Aorta (tissue), 5 donors: ENCODE measurements at regions not wholly inside any gene's neighbourhood (a gene's known extent, or its start where the extent isn't known, plus 50 kb on each side); places are given as distances from the start of the nearest gene placed in this dataset.

Experiments used
- ATAC-seq: fragments of 200-7000 bp; cut with Tn5 transposase; one replicate; pipeline ENCODE4 v1.9.1; 2022; ENCODE audit warnings: moderate library complexity; ENCODE audit not compliant: low FRiP score
- DNase-seq, 2 donors: peaks; one replicate each; pipeline ENCODE4 v3.0.0-alpha.2; 2020
- H3K27ac ChIP-seq, 2 donors: one replicate each; pipeline ENCODE4 v1.5.1; 2013; ENCODE audit warnings: low read length in 2 of 2, mild to moderate bottlenecking in 2 of 2, moderate library complexity in 2 of 2, control low read depth in 1 of 2, inconsistent platforms in 1 of 2, low read depth in 1 of 2
- H3K27me3 ChIP-seq, 2 donors: one replicate each; pipeline ENCODE4 v1.6.1; 2013; ENCODE audit warnings: control low read depth in 1 of 2, low read length in 1 of 2, mild to moderate bottlenecking in 1 of 2, moderate library complexity in 1 of 2; ENCODE audit not compliant: insufficient read depth in 2 of 2, control insufficient read depth in 1 of 2
- H3K36me3 ChIP-seq, 2 donors: one replicate each; pipeline ENCODE4 v1.6.1; 2013; ENCODE audit warnings: control low read depth in 1 of 2, low read length in 1 of 2, mild to moderate bottlenecking in 1 of 2; ENCODE audit not compliant: insufficient read depth in 2 of 2, control insufficient read depth in 1 of 2
- H3K4me1 ChIP-seq, 2 donors: one replicate each; pipeline ENCODE4 v1.6.1; 2013; ENCODE audit warnings: low read length in 2 of 2, control low read depth in 1 of 2, mild to moderate bottlenecking in 1 of 2, moderate library complexity in 1 of 2; ENCODE audit not compliant: insufficient read depth in 2 of 2, control insufficient read depth in 1 of 2
- H3K4me3 ChIP-seq, 2 donors: one replicate each; pipeline ENCODE4 v1.5.1; 2013; ENCODE audit warnings: low read length in 2 of 2, control low read depth in 1 of 2, mild to moderate bottlenecking in 1 of 2
- H3K9me3 ChIP-seq: one replicate; pipeline ENCODE4 v1.6.1; 2013; ENCODE audit warnings: mild to moderate bottlenecking, low read length; ENCODE audit not compliant: control insufficient read depth
- WGBS, 2 donors: extraction: QIAGEN DNeasy Blood & Tissue Kit; methylation state at CpG; one replicate each; pipeline ENCODE4 v1.1.7; 2013; 5-methylcytosine and 5-hydroxymethylcytosine counted together
- intact Hi-C, 2 donors: fragments of 100-400 bp; cut with DNase I; formaldehyde crosslinking; loops; one replicate each; pipeline versions ENCODE4 v1.14.2 to v1.15.0; 2022
- donor health status: healthy with polysubstance abuse.
- donor health status: Bipolar disorder and iron deficiency.
- donor health status: DM: no; HTN: no; CAD: no.
- donor health status: DM: no; HTN: no; CAD: no.
- donor health status: DM: yes; HTN: yes; CAD: no.

DNA sequence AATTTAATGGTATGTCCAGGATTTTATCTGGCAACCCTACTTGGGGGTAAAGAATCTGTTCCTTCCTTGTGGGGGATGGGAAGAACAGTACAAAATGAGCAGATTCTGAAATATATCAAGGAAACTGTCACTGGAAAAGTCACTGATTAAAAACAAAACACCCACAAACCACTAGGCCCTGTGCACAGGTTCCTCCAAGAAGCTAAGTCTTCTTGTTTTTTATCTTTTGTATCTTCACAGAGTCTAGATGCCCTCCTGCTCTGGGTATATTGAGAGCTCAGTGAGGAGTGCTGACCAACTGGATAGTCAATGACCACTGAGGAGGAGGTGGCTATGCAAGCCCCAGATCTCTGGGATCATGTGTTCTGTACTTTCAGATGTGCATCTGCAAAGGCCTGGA is 86.8 kb upstream of the ANKRD1 start:
- Histone ChIP-seq H3K4me3 (no peak overlapping the region), H3K9me3 (no peaks in the 10 kb centered on the region), H3K27me3 (no peaks in the 10 kb centered on the region), H3K4me1 (no peaks in the 10 kb centered on the region), H3K27ac (no peak overlapping the region), H3K36me3 (no peaks in the 10 kb centered on the region)
- DNase-seq (no peak), ATAC-seq (no peak)
- intact Hi-C loops, result loop anchor here (2.0 to 5.0 kb wide), 3 partner anchors 70 to 245 kb away; no protein-coding TSS in a partner anchor

DNA sequence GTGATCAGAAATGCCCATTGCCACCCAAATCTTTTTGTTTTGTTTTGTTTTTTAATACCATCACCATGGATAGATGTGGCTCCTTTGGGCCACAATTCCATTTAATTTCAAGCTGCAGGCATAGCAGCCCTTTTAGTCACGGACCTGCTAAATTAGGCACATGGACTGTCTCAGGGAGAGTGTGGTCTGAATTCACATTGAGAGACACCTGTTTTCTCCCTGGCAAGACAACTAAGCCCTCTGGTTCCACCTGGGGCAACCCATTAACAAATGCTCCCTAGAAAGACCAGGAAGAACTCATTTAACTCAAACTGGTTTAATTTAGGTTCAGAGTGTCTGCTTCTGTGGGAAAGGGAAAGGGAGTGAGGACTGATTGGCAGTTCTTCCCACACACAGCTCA is 88.2 kb upstream of the ANKRD1 start:
- H3K27me3 ChIP-seq, result no peaks in the 10 kb centered on the region
- no peak overlapping the region for H3K27ac ChIP-seq
- H3K4me1 ChIP-seq, result no peaks in the 10 kb centered on the region
- no peaks in the 10 kb centered on the region for H3K9me3 ChIP-seq
- WGBS, 2 donors, result 64 to 76% methylated on average over 1 of the region's 1 CpG
- H3K36me3 ChIP-seq, result no peaks in the 10 kb centered on the region
- no peak for ATAC-seq
- intact Hi-C loops, result loop anchor here (5.0 kb wide), 2 partner anchors 68 to 243 kb away; no protein-coding TSS in a partner anchor
- no peak overlapping the region for H3K4me3 ChIP-seq
- DNase-seq, result no peak

DNA sequence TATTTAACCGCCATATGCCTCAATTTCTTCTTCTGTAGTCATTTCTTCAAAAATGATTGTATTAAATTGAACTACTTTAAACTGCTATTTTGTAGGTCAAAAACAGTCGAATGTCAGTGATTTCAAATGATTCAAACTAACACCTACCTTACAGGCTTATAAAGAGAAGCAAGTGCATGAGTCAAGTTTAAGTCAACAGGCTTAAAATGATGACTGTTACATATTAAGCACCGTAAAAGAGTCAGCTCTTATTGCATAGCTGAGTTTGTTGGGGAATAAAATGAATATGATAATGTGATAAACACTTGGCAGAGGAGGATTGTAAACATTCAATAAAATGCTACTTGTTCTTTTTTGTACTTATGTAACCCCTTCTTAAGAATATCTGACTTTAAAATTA is 90.1 kb upstream of the ANKRD1 start:
- H3K4me3 ChIP-seq, result no peak overlapping the region
- no peaks in the 10 kb centered on the region for H3K4me1 ChIP-seq
- H3K36me3 ChIP-seq, result no peaks in the 10 kb centered on the region
- no peak for ATAC-seq
- intact Hi-C loops, result no loop called here
- H3K9me3 ChIP-seq, result no peaks in the 10 kb centered on the region
- no peaks in the 10 kb centered on the region for H3K27me3 ChIP-seq
- WGBS, 2 donors, result 72 to 75% methylated on average over 3 of the region's 3 CpGs
- H3K27ac ChIP-seq, result no peak overlapping the region
- DNase-seq, result no peak

DNA sequence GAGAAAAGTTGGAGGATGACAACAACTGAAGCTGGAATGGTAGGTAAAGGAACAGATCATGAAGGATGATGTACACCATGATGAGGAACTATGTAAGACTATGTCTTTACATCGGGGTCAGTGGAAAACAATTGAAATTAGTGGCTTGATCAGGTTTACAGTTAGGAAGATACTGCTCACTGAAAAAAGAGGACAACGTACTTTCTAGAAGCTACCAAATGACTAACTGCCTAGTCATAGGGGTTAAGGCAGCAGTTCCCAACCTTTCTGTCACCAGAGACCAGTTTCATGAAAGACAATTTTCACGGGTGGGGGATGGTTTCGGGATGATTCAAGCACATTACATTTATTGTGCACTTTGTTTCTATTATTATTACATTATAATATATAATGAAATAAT is 91.6 kb upstream of the ANKRD1 start:
- Histone ChIP-seq H3K27me3 (no peaks in the 10 kb centered on the region), H3K27ac (no peak overlapping the region), H3K36me3 (no peaks in the 10 kb centered on the region), H3K4me3 (no peak overlapping the region), H3K4me1 (no peaks in the 10 kb centered on the region), H3K9me3 (no peaks in the 10 kb centered on the region)
- DNase-seq, result no peak
- ATAC-seq, result no peak
- intact Hi-C loops, result no loop called here
- 95 to 98% methylated on average over 4 of the region's 4 CpGs for WGBS, 2 donors

DNA sequence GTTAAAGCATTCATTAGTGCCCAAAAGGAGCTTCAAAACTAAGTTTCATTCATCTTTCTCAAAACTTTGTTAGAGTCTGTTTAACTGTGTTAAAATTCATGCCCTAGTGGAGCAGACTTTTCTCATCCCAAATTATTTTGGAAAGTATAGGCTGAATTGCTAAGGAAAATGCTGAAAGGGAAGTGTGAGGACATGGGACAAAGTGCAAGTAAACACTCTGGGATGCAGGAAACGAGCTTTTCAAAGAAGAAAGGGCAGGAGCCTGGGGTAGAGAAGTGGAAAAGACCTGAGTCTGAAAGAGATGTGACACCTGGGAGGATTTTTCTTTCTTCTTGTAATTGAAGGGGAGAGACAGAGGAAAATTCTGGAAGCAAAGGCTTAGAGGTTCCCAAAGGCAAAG is 93.1 kb upstream of the ANKRD1 start:
- no peaks in the 10 kb centered on the region for H3K36me3 ChIP-seq
- no peaks in the 10 kb centered on the region for H3K9me3 ChIP-seq
- H3K4me1 ChIP-seq, result no peaks in the 10 kb centered on the region
- WGBS, 2 donors, result 90% methylated on average over 1 of the region's 1 CpG
- H3K4me3 ChIP-seq, result no peak overlapping the region
- DNase-seq, result no peak
- no peaks in the 10 kb centered on the region for H3K27me3 ChIP-seq
- H3K27ac ChIP-seq, result no peak overlapping the region
- no peak for ATAC-seq
- intact Hi-C loops, result no loop called here

DNA sequence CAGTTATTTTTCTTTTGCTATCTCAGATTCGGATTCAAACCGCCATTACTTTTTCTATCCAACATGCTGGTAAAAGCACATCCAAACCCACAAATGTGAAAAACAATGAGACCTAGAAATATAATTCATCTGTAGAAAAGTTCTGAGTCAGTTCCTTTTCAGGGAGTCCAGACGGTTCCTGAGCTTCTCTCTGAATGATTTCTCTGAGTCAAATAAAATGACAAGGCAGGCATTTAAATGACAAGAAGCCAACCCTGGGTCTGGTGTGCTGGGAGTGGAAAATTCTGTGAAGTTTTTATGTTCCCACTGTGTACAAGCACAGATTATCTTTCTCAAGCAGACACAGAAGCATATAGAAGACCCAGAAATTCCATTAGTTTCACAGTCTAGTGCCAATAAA is 96.3 kb upstream of the ANKRD1 start:
- no peak for DNase-seq
- no peak for ATAC-seq
- no peaks in the 10 kb centered on the region for H3K4me1 ChIP-seq
- no peaks in the 10 kb centered on the region for H3K36me3 ChIP-seq
- H3K4me3 ChIP-seq, result no peak overlapping the region
- intact Hi-C loops, result no loop called here
- 48 to 52% methylated on average over 3 of the region's 3 CpGs for WGBS, 2 donors
- no peak overlapping the region for H3K27ac ChIP-seq
- no peaks in the 10 kb centered on the region for H3K9me3 ChIP-seq
- no peaks in the 10 kb centered on the region for H3K27me3 ChIP-seq

DNA sequence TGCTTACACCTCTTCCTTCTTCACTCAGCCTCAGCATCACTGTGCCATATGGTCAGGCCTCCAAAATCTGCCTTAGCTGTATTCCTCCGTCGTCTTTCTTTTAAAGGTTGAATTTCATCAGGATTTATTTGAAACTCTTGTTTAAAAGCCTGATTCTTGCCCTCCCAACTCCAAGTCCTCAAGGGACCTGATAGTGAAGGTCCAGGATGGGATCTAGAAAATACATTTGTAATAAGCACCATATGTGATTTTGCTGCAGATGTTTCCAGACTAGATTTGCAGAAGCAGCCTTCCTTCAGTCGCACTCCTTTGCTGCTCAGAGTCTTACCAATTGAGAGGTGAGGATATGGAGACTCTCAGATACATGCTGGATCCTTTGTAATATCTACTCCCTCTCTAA is 101.0 kb upstream of the ANKRD1 start:
- Histone ChIP-seq H3K9me3 (no peaks in the 10 kb centered on the region), H3K4me3 (no peak overlapping the region), H3K27me3 (no peaks in the 10 kb centered on the region), H3K36me3 (no peaks in the 10 kb centered on the region), H3K4me1 (peaks cover 4 to 10% of the 10 kb centered on the region in 2 donors), H3K27ac (no peak overlapping the region)
- no peak for DNase-seq
- 89 to 92% methylated on average over 3 of the region's 3 CpGs for WGBS, 2 donors
- ATAC-seq, result no peak
- intact Hi-C loops, result no loop called here

DNA sequence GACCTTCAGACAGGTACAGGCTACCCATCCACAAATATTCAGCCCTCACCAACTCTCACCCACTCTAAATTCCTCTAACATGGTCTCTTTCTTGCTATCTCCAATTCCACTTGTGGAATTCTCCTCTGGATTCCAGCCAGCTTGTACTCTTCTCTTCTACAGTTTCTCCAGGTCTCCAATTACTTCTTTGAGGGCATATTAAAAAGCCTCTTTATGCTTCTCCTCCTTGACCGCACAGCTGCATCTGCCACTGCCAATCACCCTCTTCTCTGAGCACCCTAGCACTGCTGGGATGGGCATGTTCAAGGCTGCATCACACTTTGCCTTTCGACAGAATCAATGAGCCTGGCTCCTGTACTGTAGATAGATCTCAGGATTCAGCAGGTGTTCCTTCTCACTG is 101.5 kb upstream of the ANKRD1 start:
- no peaks in the 10 kb centered on the region for H3K36me3 ChIP-seq
- H3K27me3 ChIP-seq, result no peaks in the 10 kb centered on the region
- DNase-seq (no peak), ATAC-seq (no peak)
- no peak overlapping the region for H3K27ac ChIP-seq
- H3K4me3 ChIP-seq, result no peak overlapping the region
- intact Hi-C loops, result no loop called here
- no peaks in the 10 kb centered on the region for H3K9me3 ChIP-seq
- H3K4me1 ChIP-seq, result peaks cover 4 to 10% of the 10 kb centered on the region in 2 donors
- WGBS, 2 donors, result 93 to 97% methylated on average over 2 of the region's 2 CpGs

DNA sequence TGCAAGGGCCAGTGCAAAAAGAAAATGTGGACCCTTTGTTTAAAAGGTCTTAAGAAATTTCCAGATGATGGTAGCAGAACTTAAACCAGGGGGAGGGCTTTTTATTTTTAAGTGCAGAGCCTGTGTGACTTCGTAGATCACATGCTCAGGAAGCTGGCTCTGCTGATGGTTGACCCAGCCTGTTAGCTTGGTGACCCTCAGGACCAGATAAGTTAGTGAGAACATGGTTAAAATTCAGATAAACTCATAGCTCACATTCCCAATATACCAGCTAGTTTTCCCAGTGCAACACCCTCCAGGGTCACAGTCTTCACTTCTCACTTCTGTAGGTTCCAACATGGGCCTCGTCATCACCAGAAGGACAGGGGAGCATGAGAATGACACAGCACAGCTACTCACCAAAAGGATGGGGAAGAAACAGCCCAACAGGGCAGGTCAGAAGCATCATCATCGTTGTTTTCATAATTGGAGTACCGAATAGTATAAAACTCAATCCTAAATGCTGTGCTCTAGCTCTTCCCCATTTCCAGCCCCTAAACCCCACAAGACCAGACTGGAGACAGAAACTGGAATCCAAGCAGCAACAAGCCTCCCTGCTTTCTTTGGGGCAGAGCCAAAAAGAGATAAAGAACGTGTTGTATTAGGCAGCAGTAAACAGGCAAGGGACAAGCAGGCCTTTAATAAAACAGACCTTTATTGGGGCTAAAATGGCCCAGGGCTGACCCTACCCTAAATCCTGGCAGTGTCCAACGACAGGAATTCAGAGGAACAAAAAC is 102.2 kb upstream of the ANKRD1 start:
- Histone ChIP-seq H3K4me1 (peaks cover 4 to 10% of the 10 kb centered on the region in 2 donors), H3K4me3 (no peak overlapping the region), H3K36me3 (no peaks in the 10 kb centered on the region), H3K27me3 (no peaks in the 10 kb centered on the region), H3K9me3 (no peaks in the 10 kb centered on the region), H3K27ac (peak overlapping the region in 1 of 2 donors; percentile 80)
- 45 to 50% methylated on average over 6 of the region's 6 CpGs for WGBS, 2 donors
- ATAC-seq, result peak; percentile 73
- intact Hi-C loops, result no loop called here
- no peak for DNase-seq
